ENCODE measurements at regions not wholly inside any gene's neighbourhood (a gene's known extent, or its start where the extent isn't known, plus 50 kb on each side); places are given as distances from the start of the nearest gene placed in this dataset.

DNA sequence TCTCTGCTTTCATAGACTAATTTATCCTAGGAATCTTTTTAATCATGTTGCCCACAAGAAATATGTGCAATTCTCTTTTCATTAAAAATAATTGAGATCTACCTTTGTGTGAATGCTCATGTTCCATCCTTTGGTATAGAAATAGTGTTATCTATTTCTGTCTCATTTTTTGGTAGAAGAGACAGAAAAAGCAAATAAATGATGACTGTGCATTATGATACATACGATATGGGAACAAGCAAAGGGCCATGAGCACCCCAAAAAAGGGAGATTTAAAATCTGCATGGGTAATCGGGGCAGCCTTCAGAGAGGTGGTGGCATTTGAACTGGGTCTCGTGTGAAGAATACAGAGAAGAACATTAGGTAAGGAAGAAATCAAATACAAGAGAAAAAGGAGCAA is 1197.5 kb upstream of the AUTS2 start:
- TF ChIP-seq CTCF (conservative IDR thresholded peaks at IDR 0.05; ENCODE audit: low read depth in 2 of 2) = no peak
- TF ChIP-seq EZH2 (IDR thresholded peaks at IDR 0.05; ENCODE audit: low read depth, unreplicated experiment) = no peak
- TF ChIP-seq POLR2AphosphoS5 (IDR thresholded peaks at IDR 0.05; ENCODE audit: low read depth) = no peak
- TF ChIP-seq CREB1 (CRISPR knock-in tag; IDR thresholded peaks at IDR 0.05; ENCODE audit: low read depth) = no peak
- no peak for TF ChIP-seq REST (IDR thresholded peaks at IDR 0.05; ENCODE audit: unreplicated experiment)
- no peak for TF ChIP-seq STAT1 (IDR thresholded peaks at IDR 0.05; ENCODE audit: unreplicated experiment)
- no peak for TF ChIP-seq EZH2phosphoT487 (IDR thresholded peaks at IDR 0.05; ENCODE audit: unreplicated experiment)
